ENCODE measurements at regions not wholly inside any gene's neighbourhood (a gene's known extent, or its start where the extent isn't known, plus 50 kb on each side); places are given as distances from the start of the nearest gene placed in this dataset.
"Not testable (repeated sequence)": the region's sequence is repeated elsewhere in the genome, so short reads cannot be mapped to it uniquely, and the experiment has no call there.

GRCh38 chr6:168193816-168194721, 115.1 kb upstream of the FRMD1 start:
- DNase-seq (ENCODE audit: low spot score): peak; percentile 82

- no peak for DNase-seq (ENCODE audit: low spot score)
These were observed 114.1 kb upstream of the FRMD1 start for GRCh38 chr6:168192901-168193815.

- no peak for DNase-seq (ENCODE audit: low spot score)
These were observed 113.3 kb upstream of the FRMD1 start for GRCh38 chr6:168192195-168192900.

- DNase-seq (ENCODE audit: low spot score): no peak
These were observed 111.8 kb upstream of the FRMD1 start for GRCh38 chr6:168190646-168191443.

- no peak for DNase-seq (ENCODE audit: low spot score)
These were observed 111.0 kb upstream of the FRMD1 start for GRCh38 chr6:168190014-168190405.

- DNase-seq (ENCODE audit: low spot score): no peak
These were observed 110.4 kb upstream of the FRMD1 start for GRCh38 chr6:168189200-168190013.

GRCh38 chr6:168188369-168189199, 109.6 kb upstream of the FRMD1 start:
- DNase-seq (ENCODE audit: low spot score): no peak

- no peak for DNase-seq (ENCODE audit: low spot score)
These were observed 107.4 kb upstream of the FRMD1 start for GRCh38 chr6:168186438-168186837.

- not testable (repeated sequence) for DNase-seq (ENCODE audit: low spot score)
These were observed 107.0 kb upstream of the FRMD1 start for GRCh38 chr6:168186018-168186417.

- no peak for DNase-seq (ENCODE audit: low spot score)
These were observed 105.7 kb upstream of the FRMD1 start for GRCh38 chr6:168184701-168185100.

GRCh38 chr6:168183613-168183970, 104.6 kb upstream of the FRMD1 start:
- no peak for DNase-seq (ENCODE audit: low spot score)

- DNase-seq (ENCODE audit: low spot score): no peak
These were observed 104.0 kb upstream of the FRMD1 start for GRCh38 chr6:168182908-168183612.

- no peak for DNase-seq (ENCODE audit: low spot score)
These were observed 103.4 kb upstream of the FRMD1 start for GRCh38 chr6:168182366-168182765.

GRCh38 chr6:168181876-168182275, 102.9 kb upstream of the FRMD1 start:
- DNase-seq (ENCODE audit: low spot score): no peak

GRCh38 chr6:168181316-168181715, 102.3 kb upstream of the FRMD1 start:
- no peak for DNase-seq (ENCODE audit: low spot score)

GRCh38 chr6:168180548-168181011, 101.6 kb upstream of the FRMD1 start:
- DNase-seq (ENCODE audit: low spot score): no peak

GRCh38 chr6:168179702-168180382, 100.8 kb upstream of the FRMD1 start:
- DNase-seq (ENCODE audit: low spot score): no peak

- no peak for DNase-seq (ENCODE audit: low spot score)
These were observed 100.1 kb upstream of the FRMD1 start for GRCh38 chr6:168179133-168179532.

Data from HuH-7.5 (cell line).